ENCODE measurements at regions not wholly inside any gene's neighbourhood (a gene's known extent, or its start where the extent isn't known, plus 50 kb on each side); places are given as distances from the start of the nearest gene placed in this dataset.

- POLR2A ChIA-PET = no interaction called here
Measured at GRCh38 chr10:128894641-128895040, 572.4 kb upstream of the MGMT start.

More at GRCh38 chr10:128894641-128895040, 572.4 kb upstream of the MGMT start:
- Histone ChIP-seq H3K36me3 (replicated peaks in 1 of 2; ENCODE audit: control insufficient read depth in 1 of 2, insufficient read depth in 2 of 2, low read length in 2 of 2) (no peaks in the 10 kb centered on the region), H4K20me1 (ENCODE audit: insufficient read depth, low read length) (no peaks in the 10 kb centered on the region), H3K4me2 (ENCODE audit: low read depth, low read length) (no peak overlapping the region), H2AFZ (ENCODE audit: low read length) (no peak overlapping the region), H3K79me2 (ENCODE audit: insufficient read depth, low read length) (no peaks in the 10 kb centered on the region), H3K27me3 (ENCODE audit: control insufficient read depth in 1 of 2, insufficient read depth in 2 of 2, low read length in 2 of 2) (peaks cover 0 to 9% of the 10 kb centered on the region in 2 experiments; a peak in 1 of 5 replicates), H3K4me1 (ENCODE audit: insufficient read depth, low read length) (no peaks in the 10 kb centered on the region), H3K9me3 (ENCODE audit: low read length) (no peaks in the 10 kb centered on the region), H3K9ac (ENCODE audit: insufficient read depth, low read depth, low read length) (no peak overlapping the region), H3K4me3 (replicated peaks in 1 of 3; ENCODE audit: insufficient read depth in 1 of 3, low read depth in 2 of 3, low read length in 3 of 3) (no peak overlapping the region), H3K27ac (ENCODE audit: extremely low read length, insufficient read depth, low read length) (no peak overlapping the region)
- in situ Hi-C loops (cut with HindIII; ENCODE audit: extremely low pct_ligation_motif_present, low pct_unique_long_range_greater_than_20kb) (no loop called here), intact Hi-C loops (cut with micrococcal nuclease; ENCODE audit: unreplicated experiment) (loop anchor here (1.0 kb wide), 1 partner anchor 23 kb away; no protein-coding TSS in a partner anchor)
- ATAC-seq (no peak), DNase-seq (ENCODE audit: low spot score) (no peak), FAIRE-seq (no peak)
- CTCF ChIA-PET (ENCODE audit: low intra/inter-chr PET ratio, low total read pairs) = no interaction called here
- BruUV-seq (replicated peaks) = no TSS peak
- 0% methylated on average over 1 of the region's 1 CpG for WGBS (ENCODE audit: low lambda C conversion rate)
- TF ChIP-seq ZNF33A (CRISPR knock-in tag; IDR thresholded peaks at IDR 0.05; ENCODE audit: borderline replicate concordance) (no peak), RBM22 (optimal IDR thresholded peaks at IDR 0.05; ENCODE audit: low read length) (no peak), MED8 (CRISPR knock-in tag; IDR thresholded peaks at IDR 0.05; ENCODE audit: insufficient replicate concordance) (no peak), ZNF563 (CRISPR knock-in tag; IDR thresholded peaks at IDR 0.05) (no peak), NR2F6 (IDR thresholded peaks at IDR 0.05) (no peak), NR2F6 (CRISPR knock-in tag; IDR thresholded peaks at IDR 0.05) (no peak), USF2 (IDR thresholded peaks at IDR 0.05; ENCODE audit: low read depth, low read length) (no peak), USF2 (CRISPR knock-in tag; IDR thresholded peaks at IDR 0.05; ENCODE audit: borderline replicate concordance) (no peak), RFX5 (IDR thresholded peaks at IDR 0.05; ENCODE audit: low read depth, low read length) (no peak), MAFK (conservative IDR thresholded peaks at IDR 0.05 in 1 of 2, IDR thresholded peaks at IDR 0.05 in 1 of 2; ENCODE audit: low read length in 2 of 2) (no peak), ZBTB46 (CRISPR knock-in tag; IDR thresholded peaks at IDR 0.05; ENCODE audit: borderline replicate concordance) (no peak), ZNF205 (CRISPR knock-in tag; IDR thresholded peaks at IDR 0.05) (no peak), ZNF431 (CRISPR knock-in tag; IDR thresholded peaks at IDR 0.05; ENCODE audit: borderline replicate concordance, low read depth) (no peak)

Data from HepG2 (cell line).